Pancreas (tissue), 10 donors: ENCODE measurements at regions not wholly inside any gene's neighbourhood (a gene's known extent, or its start where the extent isn't known, plus 50 kb on each side); places are given as distances from the start of the nearest gene placed in this dataset.

Experiments used
- ATAC-seq, 4 donors: fragments of 200-7000 bp; cut with Tn5 transposase; one replicate each; pipeline versions ENCODE4 v1.8.0 to v1.9.1; 2020; ENCODE audit warnings: mild to moderate bottlenecking in 4 of 4, moderate library complexity in 4 of 4
- DNase-seq, 6 donors: peaks; one replicate each; pipeline ENCODE4 v3.0.0-alpha.2; 2020
- FAIRE-seq: peaks from 2 replicates; lab custom pipeline; 2012; peaks lifted over from hg19 to GRCh38; lab: Jason Lieb, UNC
- H3K27ac ChIP-seq, 4 donors: fragments of 200-600 bp; sonication (generic); 1 replicate in 3 of 4; 2 replicates in 1 of 4; pipeline versions ENCODE4 v1.5.0 to v1.8.0; 2020
- H3K27me3 ChIP-seq, 4 donors: fragments of 200-600 bp; one replicate each; pipeline ENCODE4 v1.8.0; 2021
- H3K36me3 ChIP-seq, 3 donors: fragments of 200-600 bp; sonication (generic) in 1 of 3; one replicate each; pipeline versions ENCODE4 v1.5.0 to v1.8.0; 2020 to 2021
- H3K4me1 ChIP-seq, 3 donors: fragments of 200-600 bp; one replicate each; pipeline ENCODE4 v1.8.0; 2021
- H3K4me3 ChIP-seq, 4 donors: fragments of 200-600 bp; sonication (generic) in 2 of 4; one replicate each; pipeline versions ENCODE4 v1.5.0 to v1.8.0; 2020 to 2021
- H3K9me3 ChIP-seq, 4 donors: fragments of 200-600 bp; one replicate each; pipeline ENCODE4 v1.8.0; 2021
- CTCF ChIP-seq, 4 donors: fragments of 200-600 bp; sonication (generic) in 3 of 4; IDR thresholded peaks; one replicate each; pipeline versions ENCODE4 v1.5.0 to v1.8.0; 2021; ENCODE audit warnings: antibody characterized with exemption in 4 of 4
- WGBS, 2 donors: extraction: QIAGEN DNeasy Blood & Tissue Kit; methylation state at CpG; one replicate each; pipeline ENCODE4 v1.1.7; 2013; 5-methylcytosine and 5-hydroxymethylcytosine counted together
- intact Hi-C, 3 donors: fragments of 100-400 bp; cut with DNase I; formaldehyde crosslinking; loops; one replicate each; pipeline versions ENCODE4 v1.11.1 to v1.14.2; 2022
- donor health status: healthy with polysubstance abuse.
- donor health status: DM: no; HTN: no; CAD: no; lungs with moderate emphysema.
- donor health status: DM: no; HTN: no; CAD: no.
- donor health status: control.
- donor health status: control.
- donor health status: Bipolar disorder and iron deficiency.
- donor health status: DM: yes; HTN: yes; CAD: no.
- donor health status: DM: no; HTN: no; CAD: no.
- donor health status: DM: no; HTN: no; CAD: no.
- donor health status: DM: yes; HTN: yes; CAD: no.

GRCh38 chr4:171590716-171591115 is 222.5 kb upstream of the GALNTL6 start:
- FAIRE-seq (no peak), ATAC-seq (no peak), DNase-seq (no peak)
- Histone ChIP-seq H3K27ac (no peak overlapping the region), H3K36me3 (no peaks in the 10 kb centered on the region), H3K4me1 (no peaks in the 10 kb centered on the region), H3K4me3 (no peak overlapping the region), H3K9me3 (no peaks in the 10 kb centered on the region), H3K27me3 (no peaks in the 10 kb centered on the region)
- WGBS, 2 donors, result 33 to 57% methylated on average over 2 of the region's 2 CpGs
- intact Hi-C loops, result no loop called here
- no peak for TF ChIP-seq CTCF (IDR thresholded peaks at IDR 0.05)

- Histone ChIP-seq H3K36me3 (no peaks in the 10 kb centered on the region), H3K27me3 (no peaks in the 10 kb centered on the region), H3K9me3 (no peaks in the 10 kb centered on the region), H3K4me1 (no peaks in the 10 kb centered on the region), H3K4me3 (no peak overlapping the region), H3K27ac (no peak overlapping the region)
- ATAC-seq (no peak), DNase-seq (no peak), FAIRE-seq (no peak)
- 78 to 89% methylated on average over 5 of the region's 5 CpGs for WGBS, 2 donors
- intact Hi-C loops, result no loop called here
- no peak for TF ChIP-seq CTCF (IDR thresholded peaks at IDR 0.05)
These were observed 224.4 kb upstream of the GALNTL6 start for GRCh38 chr4:171588764-171589163.

DNA sequence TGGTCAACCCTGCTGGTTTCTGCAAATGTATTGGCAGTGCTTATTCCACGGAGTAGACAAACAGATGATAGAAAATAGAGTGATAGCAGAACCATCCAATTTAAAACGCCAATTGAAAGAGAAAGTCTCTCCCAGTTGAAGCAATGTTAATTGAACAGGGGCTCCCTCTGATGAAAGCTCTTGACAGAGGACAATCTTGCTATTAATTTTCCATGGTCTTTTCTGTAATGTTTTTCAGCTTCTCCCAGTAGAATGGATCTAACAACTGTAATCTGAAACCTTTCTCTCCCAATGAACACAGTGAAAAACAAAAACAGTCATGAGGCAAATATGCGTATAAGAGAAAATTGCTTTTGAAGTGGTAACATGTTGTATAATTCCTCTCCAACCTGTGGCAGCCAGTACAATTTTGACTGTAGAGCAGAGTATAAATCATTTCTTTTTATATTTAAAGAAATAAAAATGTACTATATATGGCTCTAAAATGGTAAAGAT is 225.1 kb upstream of the GALNTL6 start:
- no peak for TF ChIP-seq CTCF (IDR thresholded peaks at IDR 0.05)
- H3K36me3 ChIP-seq, result no peaks in the 10 kb centered on the region
- intact Hi-C loops, result no loop called here
- no peaks in the 10 kb centered on the region for H3K4me1 ChIP-seq
- DNase-seq (no peak), ATAC-seq (no peak), FAIRE-seq (no peak)
- whole genome bisulfite sequencing, 2 donors, result 50 to 56% methylated on average over 3 of the region's 3 CpGs
- no peaks in the 10 kb centered on the region for H3K9me3 ChIP-seq
- H3K27ac ChIP-seq, result no peak overlapping the region
- H3K4me3 ChIP-seq, result no peak overlapping the region
- no peaks in the 10 kb centered on the region for H3K27me3 ChIP-seq

- Histone ChIP-seq H3K4me3 (no peak overlapping the region), H3K27me3 (no peaks in the 10 kb centered on the region), H3K36me3 (no peaks in the 10 kb centered on the region), H3K9me3 (no peaks in the 10 kb centered on the region), H3K4me1 (no peaks in the 10 kb centered on the region), H3K27ac (no peak overlapping the region)
- intact Hi-C loops, result no loop called here
- TF ChIP-seq CTCF (IDR thresholded peaks at IDR 0.05), result no peak
- no peak for ATAC-seq
- no peak for DNase-seq
- FAIRE-seq, result no peak
These were observed 229.4 kb upstream of the GALNTL6 start for GRCh38 chr4:171583790-171584189.

GRCh38 chr4:171582961-171583581 is 230.1 kb upstream of the GALNTL6 start:
- 34 to 38% methylated on average over 4 of the region's 4 CpGs for WGBS, 2 donors
- intact Hi-C loops, result no loop called here
- no peak for FAIRE-seq
- Histone ChIP-seq H3K27me3 (no peaks in the 10 kb centered on the region), H3K36me3 (no peaks in the 10 kb centered on the region), H3K9me3 (no peaks in the 10 kb centered on the region), H3K4me3 (no peak overlapping the region), H3K4me1 (no peaks in the 10 kb centered on the region), H3K27ac (no peak overlapping the region)
- no peak for DNase-seq
- no peak for TF ChIP-seq CTCF (IDR thresholded peaks at IDR 0.05)
- no peak for ATAC-seq
